NCI-H2171 (cell line): ENCODE measurements at regions not wholly inside any gene's neighbourhood (a gene's known extent, or its start where the extent isn't known, plus 50 kb on each side); places are given as distances from the start of the nearest gene placed in this dataset.
"Not testable (repeated sequence)": the region's sequence is repeated elsewhere in the genome, so short reads cannot be mapped to it uniquely, and the experiment has no call there.

Experiments
- DNase-seq: peaks from one replicate; lab custom pipeline; 2025; lab: John Stamatoyannopoulos, UW

DNA sequence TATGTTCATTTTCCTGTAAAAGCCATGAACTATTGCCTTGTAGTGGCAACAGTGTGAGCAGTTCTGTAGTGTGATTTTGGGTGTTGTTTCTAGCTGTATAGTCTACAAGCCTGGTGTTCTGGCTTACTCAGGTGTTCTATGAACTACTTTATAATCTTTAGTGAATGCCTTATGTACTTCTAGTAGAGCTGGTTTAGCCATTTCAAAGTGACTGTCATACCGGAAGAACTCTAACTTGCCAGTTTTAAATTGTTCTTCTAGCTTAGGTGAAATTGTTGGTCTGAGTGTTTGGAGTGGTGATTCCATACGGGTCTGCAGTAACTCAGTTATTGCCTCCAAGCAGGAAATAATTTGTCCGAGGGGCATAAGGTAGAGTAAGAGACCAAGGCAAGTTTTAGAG lies 150.2 kb upstream of the ZNF184 start:
- DNase-seq = no peak

DNA sequence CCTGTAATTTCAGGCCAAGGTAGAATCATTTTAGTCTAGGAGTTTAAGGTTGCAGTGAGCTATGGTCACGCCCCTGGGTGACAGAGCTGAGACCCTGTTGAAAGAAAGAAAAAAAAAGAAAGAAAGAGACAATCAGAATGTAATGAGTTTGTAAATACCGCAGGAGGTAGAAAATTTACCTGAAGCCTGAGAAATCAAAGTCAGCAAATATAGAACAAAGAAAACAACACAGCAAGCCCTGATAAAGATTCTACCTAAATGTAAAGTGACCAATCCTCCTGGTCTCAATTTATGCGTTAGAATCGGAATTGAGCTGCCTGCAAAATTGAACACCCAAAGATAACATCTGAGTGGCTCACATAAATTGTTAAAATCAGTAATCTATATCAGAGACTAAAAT lies 146.5 kb upstream of the ZNF184 start:
- DNase-seq = no peak

DNA sequence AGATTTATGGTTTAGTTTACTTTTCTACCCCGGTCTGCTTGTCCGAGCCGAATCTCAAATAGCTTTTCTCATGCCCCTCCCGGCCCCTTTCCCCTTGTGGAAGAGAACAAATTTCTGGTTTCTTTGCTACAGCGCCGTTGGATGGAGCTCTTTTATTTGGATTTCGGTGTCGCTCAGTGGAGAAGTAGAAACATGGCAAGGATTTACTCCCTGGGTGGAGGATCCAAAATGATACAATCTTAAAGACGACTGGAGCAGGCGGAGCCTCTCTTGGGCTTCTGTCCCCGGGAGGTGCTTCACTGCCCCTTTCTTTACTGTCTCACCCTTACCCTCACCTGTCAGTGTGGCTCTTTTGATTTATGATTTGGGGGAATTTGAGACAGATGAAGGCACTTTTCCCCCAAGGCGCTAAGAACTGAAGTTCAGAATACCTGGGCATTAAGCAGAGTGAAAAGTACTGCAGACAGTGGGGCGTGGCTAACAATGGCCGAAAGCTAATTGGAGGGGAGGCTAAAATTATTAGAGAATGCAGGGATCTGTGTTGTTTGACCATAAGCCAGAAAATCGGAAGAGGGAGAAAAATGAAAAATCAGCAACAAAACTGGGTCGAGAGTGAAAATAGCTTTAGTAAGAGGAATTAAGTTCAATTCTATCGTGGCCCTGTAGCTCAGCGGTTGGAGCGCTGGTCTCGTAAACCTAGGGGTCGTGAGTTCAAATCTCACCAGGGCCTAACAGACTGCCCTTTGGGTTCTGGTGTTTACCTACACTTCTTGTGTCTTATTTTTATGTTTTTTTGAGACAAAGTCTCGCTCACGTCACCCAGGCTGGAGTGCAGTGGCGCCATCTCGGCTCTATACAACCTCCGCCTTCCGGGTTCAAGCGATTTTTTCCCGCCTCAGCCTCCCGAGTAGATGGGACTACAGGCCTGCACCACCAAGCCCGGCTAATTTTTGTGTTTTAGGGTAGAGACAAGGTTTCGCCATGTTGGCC lies 145.1 kb upstream of the ZNF184 start:
- DNase-seq = no peak

DNA sequence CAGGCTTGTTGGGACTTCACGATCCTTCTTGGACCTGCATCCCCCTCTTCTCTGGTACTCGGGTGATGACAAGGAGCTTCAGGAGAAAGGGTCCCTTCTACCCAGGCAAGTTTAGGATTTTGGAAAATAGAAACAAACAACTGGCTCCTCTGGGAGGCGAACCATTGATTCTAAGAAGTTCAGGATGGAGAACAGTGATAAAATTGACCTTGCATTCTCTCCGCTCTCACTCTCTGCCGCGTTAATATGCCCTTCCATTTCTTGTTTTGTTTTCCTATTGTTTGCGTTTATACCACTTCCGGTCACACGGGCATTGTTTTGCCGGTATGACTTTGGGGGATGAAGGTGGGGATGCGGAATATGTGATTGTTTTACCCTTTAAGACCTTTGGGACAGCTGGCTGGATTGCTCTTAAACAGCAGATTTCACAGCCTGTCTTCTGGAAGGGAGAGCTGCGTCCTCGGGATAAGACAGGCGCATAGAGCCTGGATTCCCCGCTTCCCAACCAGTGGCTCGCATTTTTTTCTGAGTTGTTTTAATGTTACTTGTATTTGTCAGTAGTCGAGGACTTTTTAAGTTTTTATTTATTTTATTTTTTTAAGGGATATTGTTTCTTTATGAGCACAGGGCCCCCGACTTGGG lies 144.3 kb upstream of the ZNF184 start:
- DNase-seq = no peak

DNA sequence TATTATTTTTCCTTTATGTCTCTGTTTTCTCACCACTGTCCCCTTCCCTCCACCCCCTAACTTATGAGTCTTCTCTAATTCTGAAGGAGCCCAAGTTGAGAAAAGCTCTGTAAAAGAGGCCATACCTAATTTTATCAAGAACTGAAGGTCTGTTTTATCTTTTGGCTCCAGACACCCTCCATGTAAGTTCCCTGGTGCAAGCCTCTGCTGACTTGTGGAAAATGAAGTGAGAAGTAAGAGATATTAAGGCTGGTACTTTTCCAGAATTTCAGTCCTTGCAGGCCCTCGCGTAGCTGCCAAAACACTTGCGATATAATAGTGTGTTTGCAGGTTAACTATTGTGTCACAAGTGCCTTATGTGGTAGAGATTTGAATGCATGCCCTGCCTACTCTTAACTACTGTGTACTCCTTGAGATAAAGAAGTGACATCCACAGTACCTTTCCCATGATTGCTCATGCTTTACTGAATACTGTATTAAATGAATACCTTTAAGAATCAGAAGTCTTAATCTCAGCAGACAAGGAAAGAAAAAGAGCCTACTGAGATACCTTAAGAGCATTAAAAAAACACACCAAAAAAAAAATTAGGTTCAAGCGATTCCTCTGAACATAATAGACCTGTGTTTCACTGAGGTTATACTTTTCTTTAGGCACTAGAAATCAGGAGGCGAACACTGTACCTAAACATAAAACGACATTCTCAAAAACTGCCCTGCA lies 143.6 kb upstream of the ZNF184 start:
- no peak for DNase-seq

DNA sequence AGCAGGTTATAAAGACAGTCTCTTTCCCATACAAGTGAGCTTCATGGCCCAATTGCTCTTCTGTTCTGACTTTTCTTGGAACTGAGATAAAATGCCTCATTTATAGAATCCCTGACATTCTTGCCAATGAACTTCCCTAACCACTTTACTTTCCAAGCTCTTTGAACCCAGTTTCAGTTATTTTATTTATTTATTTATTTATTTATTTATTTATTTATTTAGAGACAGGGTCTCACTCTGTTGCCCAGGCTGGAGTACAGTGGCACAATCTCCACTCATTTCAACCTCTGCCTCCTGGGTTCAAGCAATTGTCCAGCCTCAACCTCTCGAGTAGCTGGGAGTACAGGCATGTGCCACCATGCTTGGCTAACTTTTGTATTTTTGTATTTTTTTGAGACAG lies 138.5 kb upstream of the ZNF184 start:
- no peak for DNase-seq

DNA sequence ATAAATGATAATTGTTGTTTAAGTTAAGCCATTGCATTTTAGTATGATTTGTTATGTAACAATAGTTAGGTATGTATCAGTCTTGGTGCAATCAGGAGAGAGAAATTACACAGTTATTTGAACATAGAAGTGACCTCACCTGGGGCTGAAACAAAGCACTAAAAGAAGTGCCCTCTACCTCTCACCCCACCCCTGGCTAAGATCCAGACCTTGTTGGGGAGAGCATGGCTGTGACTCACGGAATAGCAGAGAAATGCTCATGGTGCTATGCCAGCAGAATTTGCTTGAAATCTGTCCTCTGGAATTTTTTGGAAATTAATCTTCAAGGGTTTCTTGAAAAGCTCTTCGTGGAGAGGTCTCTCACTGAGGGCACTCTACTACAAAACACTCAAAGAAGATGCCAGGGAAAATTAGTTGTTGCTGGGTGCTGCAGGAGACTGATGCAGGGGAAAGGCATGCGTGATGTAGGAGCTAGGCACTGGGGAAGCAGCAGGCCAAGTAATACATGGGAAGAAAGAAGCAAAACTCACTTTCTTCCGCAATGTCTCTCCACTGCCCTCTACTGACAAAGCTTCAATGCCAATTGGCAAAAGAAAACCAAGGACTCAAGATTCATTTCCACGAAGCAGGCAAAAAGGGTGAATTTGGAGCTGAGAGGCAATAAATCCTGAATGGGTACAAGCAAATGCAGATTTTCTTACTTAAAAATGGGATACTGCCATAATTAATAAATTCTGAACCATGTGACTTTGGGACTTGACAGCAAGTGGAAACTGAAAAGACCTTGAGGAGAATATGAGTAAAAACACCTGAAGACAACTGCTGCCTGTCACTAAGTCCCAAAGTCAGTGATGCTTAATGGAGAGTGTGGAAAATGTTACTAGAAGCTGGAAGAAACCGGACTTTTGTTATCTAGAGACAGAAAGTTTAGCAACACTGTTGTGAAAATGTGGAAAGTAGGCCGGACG lies 136.3 kb upstream of the ZNF184 start:
- DNase-seq = no peak

DNA sequence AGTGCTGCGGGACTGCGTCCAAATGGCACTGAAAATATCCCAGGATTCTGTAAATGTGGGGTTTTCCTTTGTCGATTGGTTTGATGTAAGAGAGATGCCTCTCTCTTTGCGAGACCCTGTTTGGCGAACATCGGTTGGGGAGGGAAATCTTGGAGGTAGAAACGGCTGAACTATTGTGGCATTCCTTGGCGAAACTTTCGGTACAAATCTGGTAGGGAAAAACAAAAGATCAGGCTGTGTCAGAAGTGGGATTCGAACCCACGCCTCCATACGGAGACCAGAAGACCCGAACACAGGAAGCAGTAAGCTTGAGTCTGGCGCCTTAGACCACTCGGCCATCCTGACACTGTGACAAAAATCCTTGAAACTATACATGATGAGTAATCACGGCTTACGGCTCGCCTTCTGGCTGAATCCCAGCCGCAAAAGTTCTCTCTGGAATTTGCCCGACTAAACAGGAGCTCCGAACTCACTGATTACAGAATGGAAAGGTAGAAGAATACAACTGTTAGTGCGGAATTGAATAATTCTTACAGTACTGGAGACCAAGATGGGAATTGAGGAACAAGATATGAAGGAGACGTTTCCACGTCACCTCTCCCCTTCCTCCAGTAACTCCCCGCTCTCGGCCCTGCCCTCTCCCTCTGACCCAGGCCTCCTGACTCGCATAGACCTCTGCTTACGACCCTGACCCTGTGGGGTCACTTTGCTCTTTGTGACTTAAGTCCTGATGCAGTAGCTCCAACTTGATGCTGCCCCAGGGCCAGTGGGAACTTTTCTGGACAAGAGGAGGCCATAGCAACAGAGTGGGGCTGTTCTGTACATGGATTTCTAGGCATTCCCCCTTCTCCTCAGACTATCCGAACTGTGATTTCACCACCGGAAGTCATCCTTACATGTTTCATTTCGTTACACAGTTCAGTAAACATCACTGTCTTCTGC lies 132.8 kb upstream of the ZNF184 start:
- no peak for DNase-seq

DNA sequence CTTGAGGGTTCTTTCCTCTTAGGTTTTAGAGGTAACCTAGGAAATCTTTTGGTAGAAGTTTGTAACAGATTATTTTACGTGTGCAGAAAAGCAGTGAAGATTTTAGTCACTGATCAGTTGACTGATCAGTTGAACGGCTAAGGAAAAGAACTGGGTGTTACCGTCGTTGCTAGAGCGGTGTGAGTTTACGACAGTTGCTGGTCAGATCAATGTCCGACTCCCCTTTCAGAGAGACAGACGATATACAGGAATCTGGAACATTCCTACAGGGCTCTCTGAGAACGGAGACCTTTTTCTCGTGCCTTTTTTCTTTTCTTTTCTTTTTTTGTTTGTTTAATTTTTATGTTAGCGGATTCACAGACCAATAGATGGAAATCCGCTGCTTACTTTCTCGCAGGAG lies 132.1 kb upstream of the ZNF184 start:
- no peak for DNase-seq

DNA sequence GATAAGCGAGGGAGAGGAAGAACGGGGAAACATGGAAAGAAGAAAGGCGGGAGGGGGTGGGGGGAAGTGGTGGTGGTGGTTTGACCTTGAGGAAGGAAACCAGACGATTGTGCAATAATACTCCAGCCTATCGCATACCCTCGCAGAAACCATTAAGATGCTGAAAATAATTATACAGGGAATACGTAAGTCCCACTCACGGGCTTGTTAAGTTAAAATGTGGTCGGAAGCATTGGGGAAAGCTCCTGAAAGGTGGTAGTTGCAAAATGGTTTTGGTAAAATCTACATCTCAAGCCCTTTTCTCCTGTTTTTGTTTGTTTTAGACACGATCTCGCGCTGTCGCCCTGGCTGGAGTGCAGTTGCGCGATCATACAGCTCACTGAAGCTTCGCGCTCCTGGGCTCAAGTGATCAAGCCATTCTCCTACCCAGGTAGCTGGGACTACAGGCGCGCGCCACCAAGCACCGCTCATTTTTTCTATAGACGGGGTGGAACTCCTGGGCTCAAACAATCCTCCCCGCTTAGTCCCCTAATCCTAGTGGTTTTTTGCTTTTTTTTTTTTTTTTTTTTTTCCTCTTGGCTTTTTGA lies 128.9 kb upstream of the ZNF184 start:
- no peak for DNase-seq

DNA sequence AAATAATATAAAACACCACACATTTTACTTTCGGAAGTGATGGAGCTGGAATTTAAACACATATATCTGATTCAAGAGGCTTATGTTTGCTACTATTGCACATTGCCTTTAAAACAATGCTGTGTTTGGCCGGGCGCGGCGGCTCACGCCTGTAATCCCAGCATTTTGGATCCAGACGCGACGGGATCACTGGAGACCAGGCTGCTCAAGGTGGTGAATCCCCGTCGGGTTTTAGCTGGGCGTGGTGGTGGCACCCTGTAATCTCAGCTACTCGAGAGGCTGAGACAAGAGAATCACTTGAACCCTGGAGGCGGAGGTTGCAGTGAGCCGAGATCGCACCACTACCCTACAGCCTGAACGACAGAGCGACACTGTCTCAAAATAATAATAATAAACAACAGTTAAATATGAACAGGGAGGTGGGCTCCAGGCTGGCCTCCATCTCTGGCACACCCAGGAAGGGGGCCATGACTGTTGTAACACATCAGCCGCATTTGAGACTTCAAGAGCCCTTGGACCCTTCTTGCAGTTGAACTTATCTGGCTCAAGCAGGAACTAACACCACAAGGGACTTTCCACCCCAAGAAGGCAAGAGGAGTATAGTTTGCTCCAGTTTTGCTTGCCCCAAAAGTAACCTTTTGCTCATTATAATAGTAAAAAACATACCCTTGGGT lies 127.1 kb upstream of the ZNF184 start:
- DNase-seq = no peak

DNA sequence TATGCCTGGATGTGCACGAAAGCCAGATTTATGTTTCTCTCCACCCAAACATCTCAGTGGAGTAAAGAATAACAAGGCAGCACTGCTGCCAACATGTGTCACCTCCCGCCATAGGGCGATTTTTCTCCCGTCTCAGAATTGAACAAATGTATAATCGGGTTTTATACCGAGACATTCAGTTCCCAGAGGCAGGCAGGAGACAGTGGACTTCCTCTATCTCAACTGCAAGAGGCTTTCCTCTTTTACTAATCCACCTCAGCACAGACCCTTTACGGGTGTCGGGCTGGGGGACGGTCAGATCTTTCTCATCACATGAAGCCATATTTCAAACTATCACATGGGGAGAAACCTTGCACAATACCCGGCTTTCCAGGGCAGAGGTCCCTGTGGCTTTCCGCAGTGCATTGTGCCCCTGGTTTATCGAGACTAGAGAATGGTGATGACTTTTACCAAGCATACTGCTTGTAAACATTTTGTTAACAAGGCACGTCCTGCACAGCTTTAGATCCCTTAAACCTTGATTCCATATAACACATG lies 124.2 kb upstream of the ZNF184 start:
- not testable (repeated sequence) for DNase-seq

DNA sequence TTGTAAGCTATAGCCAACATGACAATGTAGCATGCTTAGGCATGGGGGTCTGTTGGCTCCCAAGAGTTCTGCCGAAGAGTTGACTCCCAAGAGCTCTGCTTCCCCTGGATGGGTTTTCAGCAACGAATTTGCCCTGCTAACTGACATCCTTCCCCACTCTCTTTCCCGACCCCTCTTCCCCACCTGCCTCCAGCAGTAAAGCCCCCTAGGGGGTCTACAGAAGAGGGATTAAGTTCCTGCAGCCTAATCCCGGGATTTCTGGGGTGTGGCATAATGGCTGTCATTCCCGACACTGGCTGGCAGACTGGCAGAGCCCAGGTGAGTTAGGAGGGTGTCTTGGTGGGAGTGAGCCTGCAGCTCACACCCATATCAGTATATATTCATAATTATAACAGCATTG lies 121.0 kb upstream of the ZNF184 start:
- no peak for DNase-seq

DNA sequence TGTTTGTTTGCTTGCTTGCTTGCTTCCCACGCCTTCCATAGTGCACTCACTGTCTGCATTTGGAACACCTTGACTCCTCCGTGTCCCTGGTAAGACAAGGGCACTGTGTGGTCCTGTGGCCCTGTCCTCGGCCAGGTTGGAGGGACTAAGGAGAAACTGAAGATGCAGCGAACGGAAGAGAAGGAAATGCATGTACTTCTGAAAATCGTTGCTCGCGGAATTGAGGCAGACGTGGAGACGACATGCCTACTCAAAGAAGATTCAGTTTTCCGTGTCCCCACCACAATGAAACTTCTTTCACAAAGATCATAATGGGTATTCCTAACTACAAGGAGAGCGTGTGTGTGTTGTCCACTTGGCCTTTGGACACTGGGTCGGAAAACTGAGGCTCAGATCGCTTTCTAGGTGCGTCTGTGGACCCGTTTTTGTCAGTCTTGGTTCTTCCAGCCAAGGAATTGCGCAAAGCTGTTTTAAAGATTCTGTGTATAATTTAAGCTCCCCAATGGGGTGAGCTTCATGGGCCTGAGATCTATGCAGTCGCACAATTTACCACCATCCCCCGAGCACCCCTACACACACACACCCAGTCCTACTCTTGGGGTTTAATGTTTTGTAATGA lies 120.4 kb upstream of the ZNF184 start:
- DNase-seq = no peak

DNA sequence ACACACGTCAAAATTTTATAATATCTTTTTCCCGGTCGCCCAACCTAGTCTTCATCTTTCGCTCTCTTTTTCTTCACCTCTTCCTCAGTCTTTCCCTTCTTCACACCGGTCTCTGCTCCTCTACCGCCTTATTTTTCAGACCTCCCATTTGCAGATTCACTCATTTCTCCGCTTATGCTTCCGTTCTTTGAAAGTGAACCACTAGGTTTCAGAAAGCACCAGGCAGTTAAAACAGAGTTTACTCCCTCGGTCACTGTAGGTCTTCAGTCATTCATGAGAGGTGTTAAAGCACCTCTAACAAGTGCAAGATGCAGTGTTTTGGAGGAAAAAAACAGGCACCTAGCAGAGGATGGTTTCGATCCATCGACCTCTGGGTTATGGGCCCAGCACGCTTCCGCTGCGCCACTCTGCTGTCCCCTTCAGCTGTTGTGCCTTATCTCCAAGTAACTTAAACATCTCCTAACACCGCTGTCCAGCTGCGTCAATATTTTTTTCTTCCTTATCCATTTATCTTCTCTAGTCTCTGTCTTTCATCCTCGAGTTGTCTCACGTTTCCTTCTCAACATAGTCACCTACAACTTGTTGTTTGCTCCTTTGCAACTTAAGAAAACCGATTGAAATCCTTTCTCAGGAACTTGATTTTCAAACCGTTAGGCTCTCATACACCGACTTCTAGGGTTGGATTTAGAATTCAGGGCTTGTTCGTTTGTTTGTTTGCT lies 119.7 kb upstream of the ZNF184 start:
- DNase-seq = peak; percentile 20

DNA sequence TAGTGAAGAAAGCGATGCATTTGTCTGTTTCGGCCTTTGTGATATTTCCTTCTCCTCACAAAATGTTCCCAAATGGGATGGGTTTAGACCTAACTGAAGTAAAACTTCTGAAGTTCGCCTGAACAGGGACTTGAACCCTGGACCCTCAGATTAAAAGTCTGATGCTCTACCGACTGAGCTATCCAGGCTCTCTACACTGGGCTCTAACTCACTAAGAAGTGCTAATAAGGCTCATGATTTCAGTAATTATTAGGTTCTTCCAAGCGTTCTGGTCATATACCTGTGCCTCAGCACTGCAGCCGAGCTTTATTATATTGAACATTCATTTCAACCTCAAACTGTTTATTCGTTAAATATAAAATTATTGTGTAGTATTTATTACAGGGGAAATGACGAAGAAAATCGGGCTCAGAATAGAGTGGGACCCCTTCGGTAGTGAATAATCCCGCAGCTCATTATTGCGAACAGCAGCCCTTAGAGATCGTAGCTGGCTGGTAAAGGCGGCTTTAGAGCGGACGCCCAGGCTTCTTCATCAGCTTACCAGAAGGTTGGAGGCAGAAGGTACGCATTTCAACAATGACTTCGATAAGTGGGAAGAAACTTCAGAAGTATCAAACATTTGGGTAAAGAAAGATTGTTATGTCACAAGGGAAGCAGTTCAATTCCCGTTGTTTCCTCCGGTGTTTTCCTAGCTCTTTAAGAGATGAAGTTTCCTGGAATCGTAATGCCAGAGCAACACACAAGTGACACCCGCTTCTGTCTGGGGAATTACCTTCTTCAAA lies 119.0 kb upstream of the ZNF184 start:
- no peak for DNase-seq

DNA sequence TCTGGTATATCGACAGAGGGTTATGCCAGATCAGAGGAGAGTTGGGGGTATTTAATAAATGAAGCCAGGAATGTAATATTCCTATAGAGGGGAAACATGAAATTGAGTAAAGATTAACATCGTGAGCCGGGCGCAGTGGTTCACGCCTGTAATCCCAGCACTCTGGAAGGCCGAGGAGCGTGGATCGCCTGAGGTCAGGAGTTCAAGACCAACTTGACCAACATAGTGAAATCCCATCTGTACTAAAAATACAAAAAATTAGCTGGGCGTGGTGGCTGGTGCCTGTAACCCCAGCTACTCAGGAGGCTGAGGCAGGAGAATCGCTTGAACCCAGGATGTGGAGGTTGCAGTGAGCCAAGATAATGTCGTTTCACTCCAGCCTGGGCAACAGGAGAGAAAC lies 112.4 kb upstream of the ZNF184 start:
- not testable (repeated sequence) for DNase-seq
